ENCODE measurements at regions not wholly inside any gene's neighbourhood (a gene's known extent, or its start where the extent isn't known, plus 50 kb on each side); places are given as distances from the start of the nearest gene placed in this dataset.

- Mint-ChIP-seq H3K36me3 (peaks cover 3% of the 10 kb centered on the region; the same call in 1 of the 2 replicates), H3K27ac (no peak overlapping the region), H3K27me3 (ENCODE audit: low read depth) (peaks cover 4% of the 10 kb centered on the region; the same call in 1 of the 2 replicates), H3K9me3 (peaks cover 11% of the 10 kb centered on the region; the same call in 1 of the 2 replicates), H3K4me3 (no peak overlapping the region), H3K4me1 (peaks cover 17% of the 10 kb centered on the region)
- ATAC-seq: no peak
- TF ChIP-seq, protein P1, sequence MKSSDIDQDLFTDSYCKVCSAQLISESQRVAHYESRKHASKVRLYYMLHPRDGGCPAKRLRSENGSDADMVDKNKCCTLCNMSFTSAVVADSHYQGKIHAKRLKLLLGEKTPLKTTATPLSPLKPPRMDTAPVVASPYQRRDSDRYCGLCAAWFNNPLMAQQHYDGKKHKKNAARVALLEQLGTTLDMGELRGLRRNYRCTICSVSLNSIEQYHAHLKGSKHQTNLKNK (CRISPR knock-in tag; IDR thresholded peaks at IDR 0.05): no peak
- TF ChIP-seq NFE2L1 (CRISPR knock-in tag; IDR thresholded peaks at IDR 0.05) (no peak), NR1H2 (CRISPR knock-in tag; IDR thresholded peaks at IDR 0.05) (no peak), GABPB1 (CRISPR knock-in tag; IDR thresholded peaks at IDR 0.05) (no peak), CREB1 (CRISPR knock-in tag; IDR thresholded peaks at IDR 0.05) (no peak), FOXK1 (CRISPR knock-in tag; IDR thresholded peaks at IDR 0.05) (no peak), MYBL2 (CRISPR knock-in tag; IDR thresholded peaks at IDR 0.05) (no peak), ETV6 (CRISPR knock-in tag; IDR thresholded peaks at IDR 0.05) (no peak), ESRRA (CRISPR knock-in tag; IDR thresholded peaks at IDR 0.05; ENCODE audit: borderline replicate concordance) (no peak), FOXP4 (CRISPR knock-in tag; IDR thresholded peaks at IDR 0.05) (no peak), TEAD4 (CRISPR knock-in tag; IDR thresholded peaks at IDR 0.05) (no peak), IRF2 (CRISPR knock-in tag; IDR thresholded peaks at IDR 0.05; ENCODE audit: borderline replicate concordance, low read depth) (no peak), RORB (CRISPR knock-in tag; IDR thresholded peaks at IDR 0.05) (no peak), CBFB (CRISPR knock-in tag; IDR thresholded peaks at IDR 0.05; ENCODE audit: low read depth) (no peak), ZNF138 (CRISPR knock-in tag; conservative IDR thresholded peaks at IDR 0.05) (no peak), PRRX2 (CRISPR knock-in tag; IDR thresholded peaks at IDR 0.05) (no peak), SP1 (CRISPR knock-in tag; conservative IDR thresholded peaks at IDR 0.05) (no peak), ZNF512 (CRISPR knock-in tag; IDR thresholded peaks at IDR 0.05; ENCODE audit: borderline replicate concordance) (no peak), MXD4 (CRISPR knock-in tag; IDR thresholded peaks at IDR 0.05; ENCODE audit: borderline replicate concordance) (no peak)
- TF ChIP-seq, protein P2, sequence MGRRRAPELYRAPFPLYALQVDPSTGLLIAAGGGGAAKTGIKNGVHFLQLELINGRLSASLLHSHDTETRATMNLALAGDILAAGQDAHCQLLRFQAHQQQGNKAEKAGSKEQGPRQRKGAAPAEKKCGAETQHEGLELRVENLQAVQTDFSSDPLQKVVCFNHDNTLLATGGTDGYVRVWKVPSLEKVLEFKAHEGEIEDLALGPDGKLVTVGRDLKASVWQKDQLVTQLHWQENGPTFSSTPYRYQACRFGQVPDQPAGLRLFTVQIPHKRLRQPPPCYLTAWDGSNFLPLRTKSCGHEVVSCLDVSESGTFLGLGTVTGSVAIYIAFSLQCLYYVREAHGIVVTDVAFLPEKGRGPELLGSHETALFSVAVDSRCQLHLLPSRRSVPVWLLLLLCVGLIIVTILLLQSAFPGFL (CRISPR knock-in tag; IDR thresholded peaks at IDR 0.05; ENCODE audit: borderline replicate concordance): no peak
- POLR2A ChIA-PET: no interaction called here
- CTCF ChIA-PET: interaction anchor here (1.3 kb wide), 1 partner anchor 37 kb away, joined by 3 read pairs; no protein-coding TSS in a partner anchor
- no peak for DNase-seq (ENCODE audit: low spot score)
Observed at GRCh38 chr10:6915307-6915706, 335.2 kb upstream of the PRKCQ start.

- H3K4me3 Mint-ChIP-seq: no peak overlapping the region
- H3K27ac Mint-ChIP-seq: no peak overlapping the region
- ChIA-PET CTCF (interaction anchor here (0.6 kb wide), 1 partner anchor 96 kb away, joined by 3 read pairs; no protein-coding TSS in a partner anchor), POLR2A (no interaction called here)
- no peak for DNase-seq (ENCODE audit: low spot score)
- no peaks in the 10 kb centered on the region; the same call in 1 of the 2 replicates for H3K27me3 Mint-ChIP-seq (ENCODE audit: low read depth)
- H3K9me3 Mint-ChIP-seq: peaks cover 18% of the 10 kb centered on the region
- ATAC-seq: no peak
- peaks cover 10% of the 10 kb centered on the region for H3K36me3 Mint-ChIP-seq
- H3K4me1 Mint-ChIP-seq: peaks cover 18% of the 10 kb centered on the region
- TF ChIP-seq, protein P3, sequence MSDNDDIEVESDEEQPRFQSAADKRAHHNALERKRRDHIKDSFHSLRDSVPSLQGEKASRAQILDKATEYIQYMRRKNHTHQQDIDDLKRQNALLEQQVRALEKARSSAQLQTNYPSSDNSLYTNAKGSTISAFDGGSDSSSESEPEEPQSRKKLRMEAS (CRISPR knock-in tag; IDR thresholded peaks at IDR 0.05): no peak
- TF ChIP-seq NR1H2 (CRISPR knock-in tag; IDR thresholded peaks at IDR 0.05): no peak
- no peak for TF ChIP-seq TCF7 (CRISPR knock-in tag; IDR thresholded peaks at IDR 0.05; ENCODE audit: low read depth)
- TF ChIP-seq ZNF423 (CRISPR knock-in tag; IDR thresholded peaks at IDR 0.05): no peak
- TF ChIP-seq JUN (CRISPR knock-in tag; IDR thresholded peaks at IDR 0.05): no peak
- TF ChIP-seq NFATC4 (CRISPR knock-in tag; IDR thresholded peaks at IDR 0.05): no peak
- no peak for TF ChIP-seq ZNF317 (CRISPR knock-in tag; IDR thresholded peaks at IDR 0.05; ENCODE audit: borderline replicate concordance, low read depth)
- no peak for TF ChIP-seq NR2C2 (CRISPR knock-in tag; IDR thresholded peaks at IDR 0.05)
- no peak for TF ChIP-seq RELA (CRISPR knock-in tag; IDR thresholded peaks at IDR 0.05; ENCODE audit: borderline replicate concordance)
- TF ChIP-seq JAZF1 (CRISPR knock-in tag; IDR thresholded peaks at IDR 0.05): no peak
- no peak for TF ChIP-seq EMX1 (CRISPR knock-in tag; IDR thresholded peaks at IDR 0.05)
- no peak for TF ChIP-seq ZNF121 (CRISPR knock-in tag; IDR thresholded peaks at IDR 0.05)
- no peak for TF ChIP-seq HMGXB4 (CRISPR knock-in tag; IDR thresholded peaks at IDR 0.05)
- no peak for TF ChIP-seq ZNF671 (CRISPR knock-in tag; IDR thresholded peaks at IDR 0.05)
- no peak for TF ChIP-seq KAT7 (CRISPR knock-in tag; IDR thresholded peaks at IDR 0.05; ENCODE audit: borderline replicate concordance)
Observed at GRCh38 chr10:6912929-6913328, 332.9 kb upstream of the PRKCQ start.
